Neuronal stem cell (in vitro differentiated cells): ENCODE measurements at regions not wholly inside any gene's neighbourhood (a gene's known extent, or its start where the extent isn't known, plus 50 kb on each side); places are given as distances from the start of the nearest gene placed in this dataset.

Experiments used
- DNase-seq: peaks from one replicate; pipeline ENCODE4 v3.0.0-alpha.2; 2013; ENCODE audit warnings: low spot score
- H2AFZ ChIP-seq: one replicate; pipeline ENCODE4 v1.6.1; 2013; ENCODE audit warnings: mild to moderate bottlenecking, low read length, inconsistent platforms
- H2AK5ac ChIP-seq: 2 replicates; pipeline ENCODE4 v1.6.1; 2013; ENCODE audit warnings: low read depth, mild to moderate bottlenecking, inconsistent platforms, low read length, moderate library complexity, mixed read lengths
- H2BK120ac ChIP-seq: 2 replicates; pipeline ENCODE4 v1.6.1; 2013; ENCODE audit warnings: low read depth, mild to moderate bottlenecking, inconsistent platforms, low read length, moderate library complexity, mixed read lengths
- H2BK12ac ChIP-seq: one replicate; pipeline ENCODE4 v1.6.1; 2013; ENCODE audit warnings: low read length, inconsistent platforms
- H2BK15ac ChIP-seq: 2 replicates; pipeline ENCODE4 v1.6.1; 2013; ENCODE audit warnings: mild to moderate bottlenecking, low read length, inconsistent platforms, mixed read lengths
- H2BK5ac ChIP-seq: one replicate; pipeline ENCODE4 v1.6.1; 2013; ENCODE audit warnings: inconsistent platforms, mild to moderate bottlenecking, low read length, moderate library complexity
- H3K14ac ChIP-seq: one replicate; pipeline ENCODE4 v1.6.1; 2013; ENCODE audit warnings: low read length, inconsistent platforms
- H3K18ac ChIP-seq: 2 replicates; pipeline ENCODE4 v1.6.1; 2013; ENCODE audit warnings: low read length, inconsistent platforms
- H3K23ac ChIP-seq: 2 replicates; pipeline ENCODE4 v1.6.1; 2013; ENCODE audit warnings: low read depth, mild to moderate bottlenecking, mixed read lengths, low read length, inconsistent platforms; ENCODE audit not compliant: poor library complexity
- H3K27ac ChIP-seq: replicated peaks from 3 replicates; pipeline ENCODE4 v1.5.1; 2013; ENCODE audit warnings: low read length, inconsistent platforms
- H3K27me3 ChIP-seq, 3 experiments: 2 replicates each; pipeline ENCODE4 v1.6.1; 2013; ENCODE audit warnings: low read length in 3 of 3, mild to moderate bottlenecking in 2 of 3, inconsistent platforms in 1 of 3, low read depth in 1 of 3, mixed read lengths in 1 of 3, moderate library complexity in 1 of 3; ENCODE audit not compliant: control insufficient read depth in 3 of 3, insufficient read depth in 3 of 3
- H3K36me3 ChIP-seq, 2 donors: replicated peaks in 1 of 2; 2 replicates each; pipeline ENCODE4 v1.6.1; 2013; ENCODE audit warnings: low read length in 2 of 2; ENCODE audit not compliant: control insufficient read depth in 2 of 2, insufficient read depth in 2 of 2
- H3K4ac ChIP-seq: 2 replicates; pipeline ENCODE4 v1.6.1; 2013; ENCODE audit warnings: inconsistent platforms, mild to moderate bottlenecking, low read length, moderate library complexity
- H3K4me1 ChIP-seq, 2 donors: 1 replicate in 1 of 2; 2 replicates in 1 of 2; pipeline ENCODE4 v1.6.1; 2013; ENCODE audit warnings: low read length in 2 of 2, low read depth in 1 of 2; ENCODE audit not compliant: control insufficient read depth in 2 of 2, insufficient read depth in 1 of 2
- H3K4me2 ChIP-seq: one replicate; pipeline ENCODE4 v1.6.1; 2013; ENCODE audit warnings: mild to moderate bottlenecking, low read length, inconsistent platforms; ENCODE audit not compliant: insufficient read depth, poor library complexity, severe bottlenecking
- H3K4me3 ChIP-seq, 2 donors: 2 replicates each; pipeline ENCODE4 v1.5.1; 2013; ENCODE audit warnings: low read length in 2 of 2, mild to moderate bottlenecking in 2 of 2, inconsistent platforms in 1 of 2, moderate library complexity in 1 of 2
- H3K79me1 ChIP-seq: one replicate; pipeline ENCODE4 v1.6.1; 2013; ENCODE audit warnings: low read depth, mild to moderate bottlenecking, inconsistent platforms, low read length, moderate library complexity
- H3K9ac ChIP-seq: one replicate; pipeline ENCODE4 v1.6.1; 2013; ENCODE audit warnings: mild to moderate bottlenecking, low read depth, low read length, inconsistent platforms; ENCODE audit not compliant: poor library complexity
- H3K9me3 ChIP-seq, 2 donors: replicated peaks in 1 of 2; 2 replicates each; pipeline versions ENCODE3 to v1.6.1; 2013; ENCODE audit warnings: low read length in 2 of 2, mild to moderate bottlenecking in 2 of 2, inconsistent platforms in 1 of 2, low read depth in 1 of 2, mixed read lengths in 1 of 2, moderate library complexity in 1 of 2; ENCODE audit not compliant: control insufficient read depth in 2 of 2, insufficient read depth in 1 of 2
- H4K8ac ChIP-seq: one replicate; pipeline ENCODE4 v1.6.1; 2013; ENCODE audit warnings: low read depth, mild to moderate bottlenecking, inconsistent platforms, low read length, moderate library complexity
- H4K91ac ChIP-seq: one replicate; pipeline ENCODE4 v1.6.1; 2013; ENCODE audit warnings: low read length, low read depth, mild to moderate bottlenecking, inconsistent platforms; ENCODE audit not compliant: poor library complexity
- WGBS, 2 donors: extraction: QIAGEN DNeasy Blood & Tissue Kit; methylation state at CpG; one replicate each; pipeline ENCODE4 v1.1.7; 2013; ENCODE audit warnings: missing lambda C conversion rate in 2 of 2, mixed read lengths in 1 of 2; ENCODE audit not compliant: insufficient read length in 2 of 2, insufficient replicate concordance in 1 of 2; ENCODE audit errors: extremely low coverage in 2 of 2; 5-methylcytosine and 5-hydroxymethylcytosine counted together

GRCh38 chr6:21986703-21987102 is 310.1 kb downstream of the PRL start:
- peaks cover 2 to 17% of the 10 kb centered on the region in 2 donors for H3K4me1 ChIP-seq
- H3K23ac ChIP-seq = no peak overlapping the region
- no CpG with 5 or more reads among the region's 6 CpGs for WGBS, 2 donors
- no peak overlapping the region for H3K4me2 ChIP-seq
- H3K27me3 ChIP-seq = no peaks in the 10 kb centered on the region
- no peak overlapping the region for H3K4me3 ChIP-seq
- H4K8ac ChIP-seq = no peak overlapping the region
- H3K9ac ChIP-seq = no peak overlapping the region
- H3K9me3 ChIP-seq = peaks cover 0 to 5% of the 10 kb centered on the region in 2 donors
- H2BK120ac ChIP-seq = no peak overlapping the region
- no peaks in the 10 kb centered on the region for H3K79me1 ChIP-seq
- H3K4ac ChIP-seq = no peak overlapping the region
- no peak for DNase-seq
- H2AK5ac ChIP-seq = no peak overlapping the region
- H2BK5ac ChIP-seq = no peak overlapping the region
- no peak overlapping the region for H2BK12ac ChIP-seq
- H3K27ac ChIP-seq = no peak overlapping the region
- peaks cover 0 to 20% of the 10 kb centered on the region in 2 donors for H3K36me3 ChIP-seq
- no peak overlapping the region for H2BK15ac ChIP-seq
- H3K18ac ChIP-seq = no peak overlapping the region
- H4K91ac ChIP-seq = no peak overlapping the region
- no peak overlapping the region for H3K14ac ChIP-seq
- H2AFZ ChIP-seq = no peak overlapping the region

DNA sequence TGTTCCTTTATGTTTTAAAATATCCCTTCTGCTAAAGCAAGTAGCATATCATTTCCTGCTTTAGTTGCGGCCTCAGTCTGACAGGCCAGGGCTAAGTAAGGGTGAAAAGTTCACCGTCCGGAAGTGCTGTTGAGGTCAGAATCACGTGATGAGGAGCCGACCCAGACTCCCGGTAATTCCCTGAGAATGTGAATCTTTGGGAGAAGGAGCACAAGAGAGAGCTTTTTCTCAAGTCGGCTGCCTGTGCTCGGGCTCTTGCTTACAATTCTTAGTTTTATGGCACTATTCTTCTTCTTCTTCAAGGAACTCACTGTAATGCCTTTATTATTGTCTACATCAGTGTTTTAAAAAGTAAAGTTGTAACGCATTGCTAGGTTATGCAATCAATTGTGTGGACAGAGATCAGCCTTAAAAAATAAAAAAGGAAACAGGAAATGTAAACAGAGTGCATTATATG is 309.3 kb downstream of the PRL start:
- Histone ChIP-seq H4K91ac (no peak overlapping the region), H2BK120ac (no peak overlapping the region), H3K18ac (no peak overlapping the region), H3K9me3 (no peaks in the 10 kb centered on the region), H3K27me3 (no peaks in the 10 kb centered on the region), H3K4me1 (peaks cover 2 to 17% of the 10 kb centered on the region in 2 donors), H3K27ac (no peak overlapping the region), H2BK5ac (no peak overlapping the region), H3K79me1 (no peaks in the 10 kb centered on the region), H4K8ac (no peak overlapping the region), H3K14ac (no peak overlapping the region), H3K4ac (no peak overlapping the region), H3K4me2 (no peak overlapping the region), H2AFZ (peak overlapping the region; percentile 18), H2AK5ac (no peak overlapping the region), H3K23ac (no peak overlapping the region), H3K9ac (no peak overlapping the region), H2BK12ac (no peak overlapping the region), H3K4me3 (no peak overlapping the region), H3K36me3 (peaks cover 0 to 12% of the 10 kb centered on the region in 2 donors), H2BK15ac (no peak overlapping the region)
- DNase-seq = no peak
- no CpG with 5 or more reads among the region's 9 CpGs for WGBS, 2 donors

- H2BK15ac ChIP-seq = no peak overlapping the region
- no peak overlapping the region for H3K4me3 ChIP-seq
- H2AFZ ChIP-seq = no peak overlapping the region
- no peaks in the 10 kb centered on the region for H3K9me3 ChIP-seq
- H2AK5ac ChIP-seq = no peak overlapping the region
- H3K4me1 ChIP-seq = peaks cover 2 to 19% of the 10 kb centered on the region in 2 donors
- no peak overlapping the region for H4K91ac ChIP-seq
- no peak overlapping the region for H3K23ac ChIP-seq
- H2BK120ac ChIP-seq = no peak overlapping the region
- no peaks in the 10 kb centered on the region for H3K27me3 ChIP-seq
- H3K27ac ChIP-seq = no peak overlapping the region
- H4K8ac ChIP-seq = no peak overlapping the region
- H2BK12ac ChIP-seq = no peak overlapping the region
- WGBS, 2 donors = no CpG with 5 or more reads among the region's 1 CpG
- no peak overlapping the region for H3K4ac ChIP-seq
- H2BK5ac ChIP-seq = no peak overlapping the region
- peaks cover 0 to 13% of the 10 kb centered on the region in 2 donors for H3K36me3 ChIP-seq
- DNase-seq = no peak
- no peak overlapping the region for H3K18ac ChIP-seq
- no peaks in the 10 kb centered on the region for H3K79me1 ChIP-seq
- no peak overlapping the region for H3K4me2 ChIP-seq
- no peak overlapping the region for H3K14ac ChIP-seq
- H3K9ac ChIP-seq = no peak overlapping the region
These were observed 306.3 kb downstream of the PRL start for GRCh38 chr6:21990577-21990976.

- Histone ChIP-seq H4K91ac (no peak overlapping the region), H2BK15ac (no peak overlapping the region), H3K9me3 (no peaks in the 10 kb centered on the region), H3K4ac (no peak overlapping the region), H3K4me3 (no peak overlapping the region), H2BK120ac (no peak overlapping the region), H3K36me3 (peaks cover 0 to 13% of the 10 kb centered on the region in 2 donors), H3K14ac (no peak overlapping the region), H3K9ac (no peak overlapping the region), H3K79me1 (no peaks in the 10 kb centered on the region), H3K27ac (no peak overlapping the region), H4K8ac (no peak overlapping the region), H2AK5ac (no peak overlapping the region), H2AFZ (no peak overlapping the region), H3K18ac (no peak overlapping the region), H2BK5ac (no peak overlapping the region), H3K27me3 (no peaks in the 10 kb centered on the region), H3K23ac (no peak overlapping the region), H2BK12ac (no peak overlapping the region), H3K4me2 (no peak overlapping the region), H3K4me1 (peaks cover 3 to 31% of the 10 kb centered on the region in 2 donors)
- DNase-seq = no peak
- whole genome bisulfite sequencing, 2 donors = no CpG with 5 or more reads among the region's 6 CpGs
These were observed 304.5 kb downstream of the PRL start for GRCh38 chr6:21992178-21992967.
